HG03439 (cell line): ENCODE measurements at regions not wholly inside any gene's neighbourhood (a gene's known extent, or its start where the extent isn't known, plus 50 kb on each side); places are given as distances from the start of the nearest gene placed in this dataset.

Source experiments
- ATAC-seq: cut with Tn5 transposase; IDR thresholded peaks from one replicate; pipeline ENCODE4 v1.9.1; 2021; ENCODE audit warnings: mild to moderate bottlenecking, moderate library complexity; ENCODE audit not compliant: unreplicated experiment

- ATAC-seq, result no peak
Measured at GRCh38 chr2:41958775-41959174, 89.0 kb upstream of the PKDCC start.

GRCh38 chr2:41959760-41960159 is 88.1 kb upstream of the PKDCC start:
- ATAC-seq, result no peak

DNA sequence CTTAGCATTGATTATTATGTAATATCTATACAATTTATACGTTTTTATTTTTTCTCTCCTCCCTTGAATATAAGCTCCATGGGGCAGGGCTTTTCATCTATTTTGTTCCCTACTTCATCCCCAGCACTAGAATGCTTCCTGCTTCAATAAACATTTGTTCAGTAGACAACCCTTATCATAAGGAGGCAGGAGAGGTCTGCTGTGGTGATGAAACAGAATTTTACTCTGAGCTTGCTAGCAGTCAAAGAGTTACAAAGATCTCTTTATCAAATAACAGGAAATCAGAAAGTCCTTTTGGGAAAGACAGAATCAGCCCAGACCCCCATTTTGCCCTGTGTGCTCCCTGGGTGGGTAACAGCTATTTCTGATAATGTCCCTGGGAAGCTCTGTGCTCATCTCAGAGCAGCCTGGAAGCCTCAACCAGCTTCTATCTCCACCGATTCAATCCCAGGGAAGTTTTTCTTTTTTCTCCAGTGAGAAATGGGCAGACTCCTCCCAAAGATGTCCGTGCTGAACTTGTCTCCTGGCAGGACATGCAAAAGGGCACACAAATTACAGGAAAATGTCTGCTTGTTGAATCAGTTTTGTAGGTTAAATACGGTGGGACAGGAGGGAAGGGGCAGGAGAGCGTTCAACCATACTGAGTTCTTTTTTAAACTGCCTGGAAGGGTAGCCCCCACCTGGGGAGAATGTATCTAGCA is 84.7 kb upstream of the PKDCC start:
- no peak for ATAC-seq

GRCh38 chr2:41963661-41964525 is 83.9 kb upstream of the PKDCC start:
- ATAC-seq, result no peak

- no peak for ATAC-seq
Measured at GRCh38 chr2:41965173-41965908, 82.5 kb upstream of the PKDCC start.

DNA sequence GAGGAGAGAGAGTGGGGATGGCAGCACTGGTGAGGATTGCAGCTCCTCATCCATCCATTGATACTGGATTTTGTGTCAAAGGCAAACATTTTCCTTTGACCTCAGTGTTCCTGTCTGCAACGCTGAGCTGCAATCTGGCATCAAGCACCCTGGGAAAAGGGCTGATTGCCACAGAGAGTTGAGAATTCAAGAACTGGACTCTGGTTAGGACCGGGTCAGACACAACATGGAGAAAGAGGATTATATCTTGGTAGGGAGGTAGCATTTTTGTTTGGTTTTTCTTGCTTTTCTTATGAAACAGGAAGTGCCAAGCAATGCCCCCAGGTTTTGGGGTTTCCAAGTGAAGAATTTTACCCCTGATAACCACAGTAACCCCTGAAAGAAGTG is 81.9 kb upstream of the PKDCC start:
- ATAC-seq, result no peak

DNA sequence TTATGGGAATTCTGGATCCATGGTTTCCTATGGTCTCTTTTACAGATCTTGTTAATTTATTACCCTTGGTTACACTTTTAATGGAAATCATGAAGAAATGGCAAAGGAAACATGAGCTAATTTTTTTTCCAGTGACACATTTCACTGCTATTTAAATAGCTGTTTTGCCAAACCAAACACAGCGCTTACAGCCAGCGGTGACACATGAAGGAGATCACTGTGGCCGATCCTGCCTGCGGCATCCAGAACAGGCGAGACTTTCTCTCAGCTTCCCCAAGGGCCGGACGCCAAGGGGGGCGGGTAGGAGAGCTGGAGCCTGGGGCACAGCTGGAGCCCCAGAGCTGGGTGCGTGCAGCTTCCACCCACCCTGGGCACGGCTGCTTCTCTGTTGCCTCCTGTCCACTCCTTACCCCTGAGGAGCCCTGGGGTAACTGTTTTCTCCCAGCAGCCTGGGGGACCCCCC is 81.4 kb upstream of the PKDCC start:
- ATAC-seq, result no peak

DNA sequence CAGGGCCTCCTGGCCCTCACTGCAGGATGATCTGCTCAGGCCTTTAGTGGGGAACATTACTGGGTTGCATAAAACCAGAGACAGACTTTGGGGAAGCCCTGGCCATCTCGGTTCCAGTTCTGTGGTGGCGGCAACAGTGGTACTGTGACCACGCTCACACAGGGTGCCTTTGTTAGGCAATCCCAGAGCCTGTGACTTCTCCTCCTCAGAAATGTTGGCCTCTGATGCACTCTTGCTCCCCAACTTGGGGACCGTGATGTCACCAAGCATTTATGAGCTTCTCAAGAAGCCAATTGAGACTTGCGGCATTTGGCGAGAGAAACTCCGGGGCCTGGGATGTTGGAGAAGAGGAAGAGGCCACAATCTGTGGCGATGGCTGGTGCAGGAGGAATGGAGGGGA is 80.9 kb upstream of the PKDCC start:
- ATAC-seq, result no peak

GRCh38 chr2:41967476-41968181 is 80.2 kb upstream of the PKDCC start:
- no peak for ATAC-seq

DNA sequence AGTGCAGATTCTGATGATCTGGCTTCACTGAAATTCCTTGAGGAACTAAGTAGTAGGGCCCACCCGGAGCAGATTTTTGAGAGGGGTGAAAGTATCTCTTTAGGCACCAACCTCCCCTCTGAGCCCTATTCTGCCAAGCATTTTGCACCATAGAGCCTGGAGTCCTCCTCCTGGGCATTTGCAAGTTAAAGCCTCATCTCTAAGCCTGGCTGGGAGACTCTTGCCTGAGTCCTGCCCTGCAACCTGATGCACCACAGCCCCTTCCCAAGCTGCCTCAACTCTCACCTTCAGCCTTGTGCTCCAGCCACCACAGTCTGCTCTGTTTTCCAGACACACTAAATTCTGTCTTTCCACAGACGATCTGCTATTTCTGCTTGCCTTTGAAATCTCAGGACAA is 79.6 kb upstream of the PKDCC start:
- ATAC-seq, result no peak

DNA sequence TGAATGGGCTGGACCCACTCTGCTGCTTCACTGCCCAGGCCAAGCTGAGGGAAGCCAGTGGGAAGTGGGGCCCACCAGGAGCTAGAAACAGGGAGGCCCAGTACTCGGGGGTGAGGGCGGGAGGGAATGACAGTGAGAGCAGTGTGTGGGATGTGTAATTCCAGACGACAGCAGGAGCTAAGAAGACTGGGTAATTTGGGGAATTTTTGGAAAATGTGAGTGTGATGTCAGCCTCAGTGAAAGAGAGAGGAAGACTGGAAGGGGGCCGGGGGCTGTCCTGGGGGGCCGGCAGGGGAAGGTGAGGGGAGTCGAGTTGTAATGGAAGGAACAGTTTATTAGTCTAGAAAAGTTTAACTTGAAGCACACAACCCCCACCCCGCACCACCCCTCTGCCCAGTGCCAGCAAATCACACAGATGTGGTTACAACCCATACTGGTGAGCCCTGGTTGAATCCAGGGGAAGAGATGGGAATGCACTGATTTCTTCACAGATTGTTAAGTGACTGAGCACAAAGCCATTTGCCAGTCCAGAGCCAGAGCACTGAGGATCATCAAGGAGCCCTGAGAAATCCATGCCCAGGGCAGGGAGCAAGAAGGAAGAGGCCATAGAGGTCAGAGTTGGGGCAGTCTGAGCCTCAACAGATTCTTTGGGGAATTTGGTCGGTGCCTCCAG is 76.7 kb upstream of the PKDCC start:
- no peak for ATAC-seq

- no peak for ATAC-seq
Measured at GRCh38 chr2:41972179-41972578, 75.6 kb upstream of the PKDCC start.

GRCh38 chr2:41972819-41973218 is 75.0 kb upstream of the PKDCC start:
- no peak for ATAC-seq

GRCh38 chr2:41973871-41974270 is 74.0 kb upstream of the PKDCC start:
- ATAC-seq, result no peak

GRCh38 chr2:41981417-41981816 is 66.4 kb upstream of the PKDCC start:
- no peak for ATAC-seq

- no peak for ATAC-seq
Measured at GRCh38 chr2:41985573-41986095, 62.2 kb upstream of the PKDCC start.

DNA sequence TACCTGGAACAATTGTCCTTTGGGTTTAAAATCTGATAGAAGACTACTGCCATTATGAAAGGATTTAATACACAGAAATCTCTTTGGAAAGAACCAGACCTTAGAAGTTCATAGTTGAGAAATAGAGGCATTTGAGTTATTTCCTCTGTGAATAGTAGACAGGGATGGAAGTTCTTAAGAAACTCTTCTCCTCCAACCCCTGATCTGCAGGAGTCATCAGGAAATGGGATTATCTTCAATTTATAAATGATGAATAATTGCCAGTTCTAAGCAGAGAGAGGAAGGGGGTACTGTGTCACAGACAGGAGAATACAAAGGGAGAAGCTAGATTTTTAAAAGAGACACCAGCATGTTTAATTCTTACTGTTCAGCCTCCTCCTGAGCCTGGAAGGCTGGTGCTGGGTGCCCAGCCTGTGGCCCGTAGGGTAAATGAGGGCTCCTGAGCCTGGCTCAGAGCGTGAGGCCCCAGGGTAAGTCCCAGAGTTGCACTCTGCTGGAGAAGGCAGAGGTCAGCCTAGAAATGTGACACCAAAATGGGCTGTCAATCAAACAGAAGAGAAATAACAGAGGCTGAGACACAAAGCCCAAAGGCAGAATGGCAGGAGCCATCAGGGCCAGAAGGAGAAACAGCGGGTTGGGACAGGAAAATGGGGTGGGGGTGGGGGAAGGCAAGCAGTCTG is 58.2 kb upstream of the PKDCC start:
- ATAC-seq, result no peak

GRCh38 chr2:41990245-41990644 is 57.6 kb upstream of the PKDCC start:
- ATAC-seq, result no peak

GRCh38 chr2:41990688-41991087 is 57.1 kb upstream of the PKDCC start:
- no peak for ATAC-seq
